Right lobe of liver (tissue), 6 donors: ENCODE measurements at regions not wholly inside any gene's neighbourhood (a gene's known extent, or its start where the extent isn't known, plus 50 kb on each side); places are given as distances from the start of the nearest gene placed in this dataset.

Experiments used
- ATAC-seq, 4 donors: fragments of 200-7000 bp; cut with Tn5 transposase; one replicate each; pipeline ENCODE4 v1.9.1; 2020; ENCODE audit warnings: mild to moderate bottlenecking in 4 of 4, moderate library complexity in 4 of 4
- DNase-seq, 3 donors: peaks; one replicate each; pipeline ENCODE4 v3.0.0-alpha.2; 2020
- H3K27ac ChIP-seq, 3 donors: fragments of 200-600 bp; one replicate each; pipeline ENCODE4 v1.8.0; 2022
- H3K27me3 ChIP-seq, 2 donors: fragments of 200-600 bp; one replicate each; pipeline ENCODE4 v1.8.0; 2022
- H3K36me3 ChIP-seq, 4 donors: fragments of 200-600 bp; sonication (generic) in 1 of 4; one replicate each; pipeline versions ENCODE4 v1.5.1 to v1.8.0; 2017 to 2022; ENCODE audit warnings: control low read depth in 1 of 4
- H3K4me1 ChIP-seq, 4 donors: fragments of 200-600 bp; sonication (generic) in 1 of 4; one replicate each; pipeline versions ENCODE4 v1.5.1 to v1.8.0; 2017 to 2022; ENCODE audit warnings: control low read depth in 1 of 4
- H3K4me3 ChIP-seq, 3 donors: fragments of 200-600 bp; one replicate each; pipeline ENCODE4 v1.8.0; 2022
- H3K9me3 ChIP-seq, 4 donors: fragments of 200-600 bp; sonication (generic) in 1 of 4; one replicate each; pipeline versions ENCODE4 v1.5.1 to v1.8.0; 2017 to 2022; ENCODE audit warnings: control low read depth in 1 of 4
- POLR2A ChIP-seq: fragments of 450-650 bp; IDR thresholded peaks from one replicate; pipeline ENCODE4 v1.6.1; 2017; ENCODE audit warnings: antibody characterized with exemption, mild to moderate bottlenecking
- whole genome bisulfite sequencing: methylation state at CpG from one replicate; pipeline ENCODE4 v1.1.6; 2018; ENCODE audit warnings: low coverage, low lambda C conversion rate; ENCODE audit not compliant: insufficient coverage; ENCODE audit errors: missing lambda C conversion rate; 5-methylcytosine and 5-hydroxymethylcytosine counted together
- intact Hi-C, 2 donors: fragments of 100-400 bp; cut with DNase I; formaldehyde crosslinking; loops; one replicate each; pipeline versions ENCODE4 v1.11.2 to v1.14.1; 2022
- TF ChIP-seq, protein P1 (sequence below), 4 donors: fragments of 200-600 bp in 3 of 4; fragments of 450-650 bp in 1 of 4; IDR thresholded peaks; one replicate each; pipeline versions ENCODE4 v1.5.1 to v1.8.0; 2016 to 2022; ENCODE audit warnings: antibody characterized with exemption in 4 of 4, mild to moderate bottlenecking in 2 of 4
- donor health status: DM: no; HTN: yes; CAD: no.
- donor health status: DM: no; HTN: no; CAD: no.
- donor health status: DM: no; HTN: no; CAD: no.
- donor health status: DM: no; HTN: yes; CAD: no.
- donor health status: DM: no; HTN: yes; CAD: no.

DNA sequence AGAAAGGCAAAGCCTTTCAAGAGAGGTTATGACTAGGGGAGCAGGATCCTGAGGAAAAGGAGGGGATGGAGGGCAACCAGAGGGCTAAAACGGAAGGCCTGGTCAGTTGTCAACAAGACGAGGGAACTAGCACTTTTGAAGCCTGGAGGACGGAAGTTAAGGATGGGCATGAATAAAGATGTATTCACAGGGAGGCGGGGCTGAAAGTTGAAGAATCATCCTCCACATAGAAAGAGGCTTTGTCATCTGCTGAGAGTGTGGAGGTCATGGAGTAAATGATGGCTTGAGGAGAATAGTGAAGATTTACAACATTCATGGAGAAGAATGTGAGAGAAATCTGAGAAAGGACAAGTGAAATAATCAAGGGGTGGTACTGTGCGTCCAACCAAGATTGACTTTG, 137.5 kb downstream of the MAGEB17 start:
- DNase-seq, result no peak
- no peak for ATAC-seq
- Histone ChIP-seq H3K4me3 (no peak overlapping the region), H3K36me3 (no peaks in the 10 kb centered on the region), H3K4me1 (no peaks in the 10 kb centered on the region), H3K9me3 (no peaks in the 10 kb centered on the region), H3K27ac (no peak overlapping the region), H3K27me3 (peaks cover 0 to 6% of the 10 kb centered on the region in 2 donors)
- intact Hi-C loops, result no loop called here
- WGBS, result 49% methylated on average over 5 of the region's 5 CpGs
- TF ChIP-seq, protein P1, sequence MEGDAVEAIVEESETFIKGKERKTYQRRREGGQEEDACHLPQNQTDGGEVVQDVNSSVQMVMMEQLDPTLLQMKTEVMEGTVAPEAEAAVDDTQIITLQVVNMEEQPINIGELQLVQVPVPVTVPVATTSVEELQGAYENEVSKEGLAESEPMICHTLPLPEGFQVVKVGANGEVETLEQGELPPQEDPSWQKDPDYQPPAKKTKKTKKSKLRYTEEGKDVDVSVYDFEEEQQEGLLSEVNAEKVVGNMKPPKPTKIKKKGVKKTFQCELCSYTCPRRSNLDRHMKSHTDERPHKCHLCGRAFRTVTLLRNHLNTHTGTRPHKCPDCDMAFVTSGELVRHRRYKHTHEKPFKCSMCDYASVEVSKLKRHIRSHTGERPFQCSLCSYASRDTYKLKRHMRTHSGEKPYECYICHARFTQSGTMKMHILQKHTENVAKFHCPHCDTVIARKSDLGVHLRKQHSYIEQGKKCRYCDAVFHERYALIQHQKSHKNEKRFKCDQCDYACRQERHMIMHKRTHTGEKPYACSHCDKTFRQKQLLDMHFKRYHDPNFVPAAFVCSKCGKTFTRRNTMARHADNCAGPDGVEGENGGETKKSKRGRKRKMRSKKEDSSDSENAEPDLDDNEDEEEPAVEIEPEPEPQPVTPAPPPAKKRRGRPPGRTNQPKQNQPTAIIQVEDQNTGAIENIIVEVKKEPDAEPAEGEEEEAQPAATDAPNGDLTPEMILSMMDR (IDR thresholded peaks at IDR 0.05), result no peak

DNA sequence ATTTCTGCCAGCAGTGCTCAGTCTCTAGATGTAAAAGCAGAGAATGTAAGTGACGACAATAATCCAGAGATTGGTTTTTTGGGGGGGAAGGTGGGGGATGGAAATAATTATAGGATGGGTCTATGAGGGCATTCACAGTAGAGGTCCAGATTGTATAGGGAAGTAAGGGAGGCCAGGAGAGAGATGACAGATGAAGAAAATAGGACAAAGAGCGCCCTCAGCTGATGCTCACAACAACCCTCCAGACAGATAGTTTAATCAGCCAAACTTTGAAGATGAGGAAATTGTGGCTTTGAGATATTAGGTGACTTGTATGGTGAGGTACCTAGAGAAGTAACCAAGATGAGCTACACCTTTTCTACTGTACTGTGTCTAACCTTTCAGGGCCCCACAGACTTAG, 137.9 kb downstream of the MAGEB17 start:
- H3K4me1 ChIP-seq, result no peaks in the 10 kb centered on the region
- TF ChIP-seq, protein P1 (IDR thresholded peaks at IDR 0.05), result no peak
- no peak for TF ChIP-seq POLR2A
- ATAC-seq (no peak), DNase-seq (no peak)
- H3K36me3 ChIP-seq, result no peaks in the 10 kb centered on the region
- H3K27me3 ChIP-seq, result peaks cover 0 to 6% of the 10 kb centered on the region in 2 donors
- H3K27ac ChIP-seq, result no peak overlapping the region
- intact Hi-C loops, result no loop called here
- WGBS, result 47% methylated on average over 2 of the region's 2 CpGs
- H3K4me3 ChIP-seq, result no peak overlapping the region
- no peaks in the 10 kb centered on the region for H3K9me3 ChIP-seq

DNA sequence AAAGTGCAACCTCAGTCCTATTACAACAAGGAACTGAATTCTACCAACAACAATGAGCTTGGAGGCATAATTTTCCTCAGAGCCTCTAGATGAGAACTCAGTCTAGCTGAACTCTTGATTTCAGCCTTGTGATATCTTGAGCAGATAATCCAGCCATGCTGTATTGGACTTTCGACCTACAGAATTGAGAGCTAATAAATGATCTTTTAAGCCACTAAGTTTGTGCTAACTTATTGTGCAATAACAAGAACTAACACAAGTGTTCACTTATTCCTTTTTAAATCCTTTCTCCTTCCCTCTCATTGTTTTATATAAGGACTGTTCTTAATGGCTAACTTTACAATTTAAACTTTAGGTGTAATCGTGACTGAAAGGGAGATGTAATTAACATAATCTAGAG, 140.7 kb downstream of the MAGEB17 start:
- TF ChIP-seq, protein P1 (IDR thresholded peaks at IDR 0.05), result no peak

DNA sequence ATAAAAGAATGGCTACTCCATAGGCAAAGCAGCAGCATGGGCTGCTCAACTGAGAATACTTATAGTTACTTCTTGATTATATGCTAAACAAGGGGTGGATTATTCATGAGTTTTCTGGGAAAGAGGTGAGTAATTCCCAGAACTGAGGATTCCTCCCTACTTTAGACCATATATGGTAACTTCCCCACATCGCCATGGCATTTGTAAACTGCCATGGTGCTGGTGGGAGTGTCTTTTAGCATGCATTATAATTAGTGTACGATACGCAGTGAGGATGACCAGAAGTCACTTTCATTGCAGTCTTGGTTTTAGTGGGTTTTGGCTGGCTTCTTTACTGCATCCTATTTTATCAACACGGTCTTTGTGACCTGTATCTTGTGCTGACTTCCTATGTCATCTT, 141.5 kb downstream of the MAGEB17 start:
- H3K27me3 ChIP-seq, result peaks cover 0 to 6% of the 10 kb centered on the region in 2 donors
- H3K4me1 ChIP-seq, result no peaks in the 10 kb centered on the region
- 63% methylated on average over 4 of the region's 4 CpGs for WGBS
- H3K4me3 ChIP-seq, result no peak overlapping the region
- H3K27ac ChIP-seq, result no peak overlapping the region
- no peak for ATAC-seq
- intact Hi-C loops, result no loop called here
- no peak for DNase-seq
- no peaks in the 10 kb centered on the region for H3K36me3 ChIP-seq
- TF ChIP-seq, protein P1 (IDR thresholded peaks at IDR 0.05), result no peak
- no peak for TF ChIP-seq POLR2A
- H3K9me3 ChIP-seq, result no peaks in the 10 kb centered on the region

More for the DNA sequence above, 140.7 kb downstream of the MAGEB17 start:
- intact Hi-C loops, result no loop called here
- Histone ChIP-seq H3K27ac (no peak overlapping the region), H3K4me3 (no peak overlapping the region), H3K27me3 (peaks cover 0 to 6% of the 10 kb centered on the region in 2 donors), H3K4me1 (no peaks in the 10 kb centered on the region), H3K9me3 (no peaks in the 10 kb centered on the region), H3K36me3 (no peaks in the 10 kb centered on the region)
- DNase-seq (no peak), ATAC-seq (no peak)
- WGBS, result 54% methylated on average over 2 of the region's 2 CpGs

DNA sequence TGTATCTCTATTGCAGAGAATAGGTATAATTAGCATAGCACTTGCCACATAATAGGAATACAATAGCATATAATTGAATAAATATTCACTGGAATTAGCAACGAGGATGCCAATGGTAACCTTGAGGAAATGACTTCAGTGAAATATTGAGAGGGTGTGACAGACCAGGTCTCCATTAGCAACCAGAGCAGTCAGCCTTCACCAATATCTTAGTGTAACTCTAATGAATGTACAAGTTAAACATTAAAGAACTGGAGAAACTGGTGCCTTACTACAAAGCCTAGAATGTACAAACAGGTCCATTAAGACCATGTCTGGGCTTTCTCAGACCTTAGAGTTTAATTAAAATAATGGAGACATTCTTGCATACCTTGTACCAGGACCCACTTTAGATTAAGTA, 143.0 kb downstream of the MAGEB17 start:
- WGBS, result 47% methylated on average over 1 of the region's 1 CpG
- Histone ChIP-seq H3K27ac (no peak overlapping the region), H3K4me1 (no peaks in the 10 kb centered on the region), H3K9me3 (no peaks in the 10 kb centered on the region), H3K36me3 (no peaks in the 10 kb centered on the region), H3K4me3 (no peak overlapping the region), H3K27me3 (peaks cover 0 to 6% of the 10 kb centered on the region in 2 donors)
- TF ChIP-seq, protein P1 (IDR thresholded peaks at IDR 0.05), result no peak
- no peak for TF ChIP-seq POLR2A
- ATAC-seq, result no peak
- intact Hi-C loops, result no loop called here
- DNase-seq, result no peak
